ENCODE measurements at regions not wholly inside any gene's neighbourhood (a gene's known extent, or its start where the extent isn't known, plus 50 kb on each side); places are given as distances from the start of the nearest gene placed in this dataset.

DNA sequence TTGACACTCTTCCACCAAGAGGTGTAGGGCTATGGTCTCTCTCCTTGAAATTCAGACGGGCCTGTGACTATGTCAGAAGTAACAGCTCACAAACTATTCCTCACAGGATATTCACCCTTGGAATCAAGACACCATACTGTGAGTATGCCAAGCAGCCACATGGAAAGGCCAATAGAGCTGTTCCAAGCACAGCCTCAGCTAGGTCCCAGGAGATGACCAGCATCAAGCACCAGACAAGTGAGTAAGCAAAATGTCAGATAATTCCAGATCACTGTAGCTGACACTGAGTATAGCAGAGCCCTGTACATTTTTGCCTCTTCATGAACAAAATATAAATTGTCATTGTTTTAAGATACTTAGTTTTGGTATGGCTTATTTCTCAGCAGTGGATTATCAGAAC is 88.1 kb upstream of the KCND2 start:
- TF ChIP-seq, protein P1, sequence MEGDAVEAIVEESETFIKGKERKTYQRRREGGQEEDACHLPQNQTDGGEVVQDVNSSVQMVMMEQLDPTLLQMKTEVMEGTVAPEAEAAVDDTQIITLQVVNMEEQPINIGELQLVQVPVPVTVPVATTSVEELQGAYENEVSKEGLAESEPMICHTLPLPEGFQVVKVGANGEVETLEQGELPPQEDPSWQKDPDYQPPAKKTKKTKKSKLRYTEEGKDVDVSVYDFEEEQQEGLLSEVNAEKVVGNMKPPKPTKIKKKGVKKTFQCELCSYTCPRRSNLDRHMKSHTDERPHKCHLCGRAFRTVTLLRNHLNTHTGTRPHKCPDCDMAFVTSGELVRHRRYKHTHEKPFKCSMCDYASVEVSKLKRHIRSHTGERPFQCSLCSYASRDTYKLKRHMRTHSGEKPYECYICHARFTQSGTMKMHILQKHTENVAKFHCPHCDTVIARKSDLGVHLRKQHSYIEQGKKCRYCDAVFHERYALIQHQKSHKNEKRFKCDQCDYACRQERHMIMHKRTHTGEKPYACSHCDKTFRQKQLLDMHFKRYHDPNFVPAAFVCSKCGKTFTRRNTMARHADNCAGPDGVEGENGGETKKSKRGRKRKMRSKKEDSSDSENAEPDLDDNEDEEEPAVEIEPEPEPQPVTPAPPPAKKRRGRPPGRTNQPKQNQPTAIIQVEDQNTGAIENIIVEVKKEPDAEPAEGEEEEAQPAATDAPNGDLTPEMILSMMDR (conservative IDR thresholded peaks at IDR 0.05; ENCODE audit: low read depth, low read length), result no peak
- TF ChIP-seq EZH2 (IDR thresholded peaks at IDR 0.05; ENCODE audit: borderline replicate concordance, low read depth, low read length, poor library complexity, severe bottlenecking), result no peak

All from A673 (cell line).